ENCODE measurements at regions not wholly inside any gene's neighbourhood (a gene's known extent, or its start where the extent isn't known, plus 50 kb on each side); places are given as distances from the start of the nearest gene placed in this dataset.

DNA sequence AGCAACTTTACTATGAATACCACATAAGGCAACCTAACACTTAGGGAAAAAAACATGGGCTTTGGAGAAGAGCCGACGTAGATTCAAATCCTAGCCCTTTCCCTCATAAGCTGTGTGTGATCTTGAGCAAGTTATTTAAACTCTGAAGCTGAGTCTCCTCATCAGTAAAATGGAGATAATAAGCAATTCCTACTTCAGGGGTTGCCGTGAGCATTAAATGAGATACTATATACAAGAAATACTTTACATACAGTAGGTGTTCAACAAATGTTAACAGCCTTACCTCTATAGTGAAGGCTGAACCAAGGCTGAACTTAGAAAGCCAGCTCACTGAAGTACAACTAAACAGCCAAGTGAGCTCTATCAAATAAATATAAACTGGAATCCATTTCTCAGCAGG lies 146.2 kb upstream of the DKK2 start:
- Histone ChIP-seq H3K4me1 (ENCODE audit: control insufficient read depth, insufficient read depth, low read length) (no peaks in the 10 kb centered on the region), H3K36me3 (ENCODE audit: control insufficient read depth, insufficient read depth, low read length) (no peaks in the 10 kb centered on the region), H3K27me3 (ENCODE audit: control insufficient read depth, insufficient read depth, low read length) (no peaks in the 10 kb centered on the region), H3K4me3 (ENCODE audit: low read length) (no peak overlapping the region), H3K27ac (ENCODE audit: low read length) (no peak overlapping the region), H3K9me3 (ENCODE audit: control insufficient read depth, low read depth, low read length) (no peaks in the 10 kb centered on the region)
- no CpG with 5 or more reads among the region's 3 CpGs for WGBS (ENCODE audit: insufficient coverage, low lambda C conversion rate)
- DNase-seq: no peak

DNA sequence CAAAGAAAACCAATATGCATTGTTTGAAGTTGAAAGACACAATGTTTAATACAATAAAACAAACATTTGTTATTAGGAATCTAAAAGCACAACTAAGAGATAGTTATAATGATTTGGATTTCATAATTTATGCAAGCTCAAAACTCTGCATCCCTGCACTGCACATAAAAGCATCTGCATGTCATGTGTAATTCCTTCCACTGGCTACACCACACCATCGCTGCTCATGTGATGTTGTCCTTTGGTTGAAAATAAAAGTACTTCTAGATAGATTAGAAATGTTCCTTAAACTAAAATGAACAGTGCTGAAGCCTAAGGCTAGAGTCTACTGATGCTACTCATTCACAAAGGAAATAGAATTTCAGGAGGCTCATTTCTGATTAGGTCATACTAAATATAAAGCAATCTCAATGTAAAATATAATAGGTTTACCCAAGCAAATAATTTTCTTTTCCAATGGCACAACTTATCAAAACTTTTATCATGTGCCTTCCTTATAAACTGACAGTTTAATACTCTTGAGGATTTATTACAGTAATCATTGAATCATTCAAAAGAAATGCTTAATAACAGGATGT lies 130.8 kb upstream of the DKK2 start:
- Histone ChIP-seq H3K36me3 (ENCODE audit: control insufficient read depth, insufficient read depth, low read length) (no peaks in the 10 kb centered on the region), H3K27me3 (ENCODE audit: control insufficient read depth, insufficient read depth, low read length) (no peaks in the 10 kb centered on the region), H3K27ac (ENCODE audit: low read length) (no peak overlapping the region), H3K9me3 (ENCODE audit: control insufficient read depth, low read depth, low read length) (no peaks in the 10 kb centered on the region), H3K4me1 (ENCODE audit: control insufficient read depth, insufficient read depth, low read length) (no peaks in the 10 kb centered on the region), H3K4me3 (ENCODE audit: low read length) (no peak overlapping the region)
- WGBS (ENCODE audit: insufficient coverage, low lambda C conversion rate): no CpG with 5 or more reads among the region's 1 CpG
- DNase-seq: no peak

DNA sequence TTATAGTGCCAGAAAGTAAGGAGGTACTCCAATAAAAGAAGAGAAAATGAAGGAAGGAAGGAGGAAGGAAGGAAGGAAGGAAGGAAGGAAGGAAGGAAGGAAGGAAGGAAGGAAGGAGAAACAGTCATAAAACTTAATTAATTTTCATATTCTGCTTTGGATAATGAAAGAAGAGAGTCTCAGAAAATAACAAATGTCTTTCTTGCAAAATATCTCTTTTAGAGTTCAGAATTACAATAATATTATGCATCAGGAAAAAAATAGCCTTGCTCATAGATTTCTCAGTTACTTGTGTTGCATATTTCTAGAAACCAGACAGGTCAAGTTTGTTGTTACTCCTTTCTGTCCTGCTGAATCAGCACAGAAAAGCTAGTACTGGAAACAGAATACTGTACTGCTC lies 130.1 kb upstream of the DKK2 start:
- Histone ChIP-seq H3K4me3 (ENCODE audit: low read length) (no peak overlapping the region), H3K9me3 (ENCODE audit: control insufficient read depth, low read depth, low read length) (no peaks in the 10 kb centered on the region), H3K36me3 (ENCODE audit: control insufficient read depth, insufficient read depth, low read length) (no peaks in the 10 kb centered on the region), H3K27me3 (ENCODE audit: control insufficient read depth, insufficient read depth, low read length) (no peaks in the 10 kb centered on the region), H3K27ac (ENCODE audit: low read length) (no peak overlapping the region), H3K4me1 (ENCODE audit: control insufficient read depth, insufficient read depth, low read length) (no peaks in the 10 kb centered on the region)
- no peak for DNase-seq

DNA sequence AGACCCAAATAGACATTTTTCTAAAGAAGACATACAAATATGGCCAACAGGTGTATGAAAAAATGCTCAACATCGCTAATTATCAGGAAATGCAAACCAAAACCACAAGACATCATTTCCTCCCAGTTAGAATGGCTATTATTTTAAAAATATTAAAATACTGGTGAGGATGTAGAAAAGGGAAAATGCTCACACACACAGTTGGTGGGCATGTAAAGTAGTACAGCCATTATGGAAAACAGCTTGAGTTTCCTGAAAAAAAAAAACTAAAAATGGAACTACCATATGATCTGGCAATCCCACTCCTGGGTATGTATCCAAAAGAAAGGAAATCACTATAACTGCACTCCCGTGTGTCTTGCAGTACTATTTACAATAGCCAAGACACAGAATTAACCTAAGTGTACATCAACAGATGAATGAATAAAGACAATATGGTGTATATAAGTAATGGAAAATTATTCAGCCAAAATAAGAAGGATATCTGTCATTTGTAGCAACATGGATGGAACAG lies 128.9 kb upstream of the DKK2 start:
- Histone ChIP-seq H3K27ac (ENCODE audit: low read length) (no peak overlapping the region), H3K9me3 (ENCODE audit: control insufficient read depth, low read depth, low read length) (no peaks in the 10 kb centered on the region), H3K4me3 (ENCODE audit: low read length) (no peak overlapping the region), H3K4me1 (ENCODE audit: control insufficient read depth, insufficient read depth, low read length) (no peaks in the 10 kb centered on the region), H3K27me3 (ENCODE audit: control insufficient read depth, insufficient read depth, low read length) (no peaks in the 10 kb centered on the region), H3K36me3 (ENCODE audit: control insufficient read depth, insufficient read depth, low read length) (no peaks in the 10 kb centered on the region)
- DNase-seq: no peak
- WGBS (ENCODE audit: insufficient coverage, low lambda C conversion rate): 80% methylated on average over 1 of the region's 2 CpGs

DNA sequence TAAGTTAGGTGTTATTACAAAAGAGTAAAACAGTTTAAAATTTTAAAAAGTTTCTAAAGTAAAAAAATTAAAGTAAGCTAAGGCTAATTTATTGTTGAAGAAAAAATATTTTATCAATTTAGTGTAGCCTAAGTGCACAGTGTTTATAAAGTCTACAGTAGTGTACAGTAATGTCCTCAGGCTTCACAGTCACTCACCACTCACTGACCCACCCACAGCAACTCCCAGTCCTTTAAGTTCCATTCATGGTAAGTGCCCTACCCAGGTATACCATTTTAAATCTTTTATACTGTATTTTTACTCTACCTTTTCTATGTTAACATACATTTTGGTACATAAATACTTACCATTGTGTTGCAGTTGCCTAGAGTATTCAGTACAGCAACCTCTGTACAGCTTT lies 120.3 kb upstream of the DKK2 start:
- no peaks in the 10 kb centered on the region for H3K4me1 ChIP-seq (ENCODE audit: control insufficient read depth, insufficient read depth, low read length)
- no peak overlapping the region for H3K27ac ChIP-seq (ENCODE audit: low read length)
- DNase-seq: no peak
- no peaks in the 10 kb centered on the region for H3K9me3 ChIP-seq (ENCODE audit: control insufficient read depth, low read depth, low read length)
- H3K36me3 ChIP-seq (ENCODE audit: control insufficient read depth, insufficient read depth, low read length): no peaks in the 10 kb centered on the region
- H3K27me3 ChIP-seq (ENCODE audit: control insufficient read depth, insufficient read depth, low read length): no peaks in the 10 kb centered on the region
- no peak overlapping the region for H3K4me3 ChIP-seq (ENCODE audit: low read length)

DNA sequence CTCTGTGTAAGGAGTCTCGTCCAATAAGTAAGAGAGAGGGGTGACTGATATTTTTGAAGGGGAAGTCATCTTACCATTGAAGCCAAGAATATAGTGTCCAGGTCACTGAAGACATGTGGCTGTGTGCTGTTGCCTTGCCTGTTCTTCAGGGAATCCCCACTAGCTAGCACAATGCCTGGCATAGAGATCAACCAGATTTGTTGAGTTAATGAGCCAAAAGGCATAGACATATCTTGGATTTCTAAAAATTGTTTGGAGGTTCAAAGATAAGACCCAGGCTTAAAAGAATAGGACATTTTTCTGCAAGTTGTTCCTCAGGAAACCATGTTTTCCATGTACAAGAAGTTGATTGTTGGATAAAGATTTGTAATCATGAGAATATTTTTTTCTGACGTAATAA lies 119.3 kb upstream of the DKK2 start:
- no peak for DNase-seq
- H3K27me3 ChIP-seq (ENCODE audit: control insufficient read depth, insufficient read depth, low read length): no peaks in the 10 kb centered on the region
- WGBS (ENCODE audit: insufficient coverage, low lambda C conversion rate): 38% methylated on average over 1 of the region's 2 CpGs
- no peaks in the 10 kb centered on the region for H3K36me3 ChIP-seq (ENCODE audit: control insufficient read depth, insufficient read depth, low read length)
- H3K4me1 ChIP-seq (ENCODE audit: control insufficient read depth, insufficient read depth, low read length): no peaks in the 10 kb centered on the region
- H3K4me3 ChIP-seq (ENCODE audit: low read length): no peak overlapping the region
- H3K27ac ChIP-seq (ENCODE audit: low read length): no peak overlapping the region
- no peaks in the 10 kb centered on the region for H3K9me3 ChIP-seq (ENCODE audit: control insufficient read depth, low read depth, low read length)

DNA sequence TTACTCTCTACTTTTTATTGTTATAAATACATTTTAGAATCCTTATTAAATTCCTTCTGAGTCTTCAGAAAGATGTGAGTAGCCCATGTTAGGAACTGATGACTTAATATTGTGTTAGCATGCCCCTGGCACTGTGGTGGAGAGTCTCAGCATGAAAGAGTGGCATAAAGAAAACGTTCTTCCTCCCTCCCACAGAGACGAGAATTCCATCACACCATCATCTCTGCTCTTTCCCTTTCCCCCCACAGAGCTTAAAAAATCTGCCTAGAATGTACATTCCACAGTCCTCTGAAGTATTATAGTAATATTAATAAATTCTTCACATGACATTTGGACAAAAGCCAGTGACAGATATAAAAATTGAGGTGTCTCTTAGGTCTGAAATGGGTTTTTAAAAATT lies 117.8 kb upstream of the DKK2 start:
- no peak for DNase-seq
- no CpG with 5 or more reads among the region's 2 CpGs for WGBS (ENCODE audit: insufficient coverage, low lambda C conversion rate)
- H3K36me3 ChIP-seq (ENCODE audit: control insufficient read depth, insufficient read depth, low read length): no peaks in the 10 kb centered on the region
- no peaks in the 10 kb centered on the region for H3K4me1 ChIP-seq (ENCODE audit: control insufficient read depth, insufficient read depth, low read length)
- H3K4me3 ChIP-seq (ENCODE audit: low read length): no peak overlapping the region
- no peak overlapping the region for H3K27ac ChIP-seq (ENCODE audit: low read length)
- H3K9me3 ChIP-seq (ENCODE audit: control insufficient read depth, low read depth, low read length): no peaks in the 10 kb centered on the region
- no peaks in the 10 kb centered on the region for H3K27me3 ChIP-seq (ENCODE audit: control insufficient read depth, insufficient read depth, low read length)

DNA sequence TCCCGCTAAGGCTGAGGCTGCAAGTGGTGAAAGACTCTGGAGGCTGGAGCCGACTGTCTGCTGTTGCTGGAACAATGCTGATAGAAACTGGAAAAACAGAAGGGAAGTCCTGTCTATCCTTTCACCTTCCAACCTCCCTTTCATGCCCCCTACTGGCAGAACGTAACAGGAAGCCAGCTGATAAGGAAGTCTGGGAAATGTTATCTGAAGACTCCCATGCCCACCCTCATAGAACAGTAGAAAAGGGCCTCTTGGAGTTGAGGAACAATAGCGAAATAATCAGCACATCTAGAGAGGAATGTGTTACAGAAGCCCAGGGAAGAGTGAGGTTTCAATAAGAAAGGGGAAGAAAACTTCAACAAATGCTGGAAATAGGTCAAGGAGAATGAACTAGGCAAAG lies 117.1 kb upstream of the DKK2 start:
- Histone ChIP-seq H3K9me3 (ENCODE audit: control insufficient read depth, low read depth, low read length) (no peaks in the 10 kb centered on the region), H3K27me3 (ENCODE audit: control insufficient read depth, insufficient read depth, low read length) (no peaks in the 10 kb centered on the region), H3K36me3 (ENCODE audit: control insufficient read depth, insufficient read depth, low read length) (no peaks in the 10 kb centered on the region), H3K4me1 (ENCODE audit: control insufficient read depth, insufficient read depth, low read length) (no peaks in the 10 kb centered on the region), H3K27ac (ENCODE audit: low read length) (no peak overlapping the region), H3K4me3 (ENCODE audit: low read length) (no peak overlapping the region)
- no peak for DNase-seq
- WGBS (ENCODE audit: insufficient coverage, low lambda C conversion rate): 33% methylated on average over 1 of the region's 4 CpGs

DNA sequence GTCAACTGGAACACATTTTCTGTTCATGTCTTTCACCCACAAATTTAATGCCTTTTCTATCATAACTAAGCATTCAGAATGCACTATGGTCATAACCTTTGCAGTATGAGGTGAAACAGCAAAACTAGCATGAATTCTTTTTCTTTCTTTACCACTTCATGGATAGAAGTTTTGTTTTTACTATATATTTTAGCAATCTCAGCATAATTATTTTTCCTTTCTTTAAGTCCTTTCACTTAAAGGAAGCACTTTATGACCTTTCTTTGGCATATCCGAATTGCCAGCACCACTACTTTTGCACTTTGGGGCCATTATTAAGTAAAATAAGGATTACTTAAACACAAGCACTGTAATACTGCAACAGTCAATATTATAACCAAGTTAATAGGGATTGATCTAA lies 115.1 kb upstream of the DKK2 start:
- no CpG with 5 or more reads among the region's 1 CpG for WGBS (ENCODE audit: insufficient coverage, low lambda C conversion rate)
- H3K27me3 ChIP-seq (ENCODE audit: control insufficient read depth, insufficient read depth, low read length): no peaks in the 10 kb centered on the region
- no peaks in the 10 kb centered on the region for H3K9me3 ChIP-seq (ENCODE audit: control insufficient read depth, low read depth, low read length)
- DNase-seq: no peak
- H3K4me3 ChIP-seq (ENCODE audit: low read length): no peak overlapping the region
- H3K27ac ChIP-seq (ENCODE audit: low read length): no peak overlapping the region
- no peaks in the 10 kb centered on the region for H3K36me3 ChIP-seq (ENCODE audit: control insufficient read depth, insufficient read depth, low read length)
- no peaks in the 10 kb centered on the region for H3K4me1 ChIP-seq (ENCODE audit: control insufficient read depth, insufficient read depth, low read length)

DNA sequence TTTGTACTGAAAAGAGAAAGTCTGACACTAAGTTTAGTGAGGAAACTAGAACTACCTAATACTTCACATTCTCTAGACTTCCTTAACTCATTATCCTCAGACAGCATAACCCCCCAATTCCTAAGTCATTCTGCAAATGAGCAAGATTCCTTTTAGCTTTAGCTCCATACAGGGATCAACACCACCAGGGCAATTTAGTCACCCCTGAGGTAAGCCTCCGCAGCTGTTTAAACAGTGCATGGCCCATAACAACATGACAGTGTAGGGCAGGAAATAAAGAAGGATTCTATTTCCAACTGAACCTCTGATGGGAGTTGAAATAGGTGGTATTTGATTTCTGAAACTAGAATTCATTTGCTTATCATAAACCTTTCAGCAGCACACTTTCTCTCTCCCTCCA lies 112.8 kb upstream of the DKK2 start:
- Histone ChIP-seq H3K9me3 (ENCODE audit: control insufficient read depth, low read depth, low read length) (no peaks in the 10 kb centered on the region), H3K4me3 (ENCODE audit: low read length) (no peak overlapping the region), H3K4me1 (ENCODE audit: control insufficient read depth, insufficient read depth, low read length) (no peaks in the 10 kb centered on the region), H3K27ac (ENCODE audit: low read length) (no peak overlapping the region), H3K36me3 (ENCODE audit: control insufficient read depth, insufficient read depth, low read length) (no peaks in the 10 kb centered on the region), H3K27me3 (ENCODE audit: control insufficient read depth, insufficient read depth, low read length) (no peaks in the 10 kb centered on the region)
- no peak for DNase-seq
- WGBS (ENCODE audit: insufficient coverage, low lambda C conversion rate): no CpG with 5 or more reads among the region's 1 CpG

DNA sequence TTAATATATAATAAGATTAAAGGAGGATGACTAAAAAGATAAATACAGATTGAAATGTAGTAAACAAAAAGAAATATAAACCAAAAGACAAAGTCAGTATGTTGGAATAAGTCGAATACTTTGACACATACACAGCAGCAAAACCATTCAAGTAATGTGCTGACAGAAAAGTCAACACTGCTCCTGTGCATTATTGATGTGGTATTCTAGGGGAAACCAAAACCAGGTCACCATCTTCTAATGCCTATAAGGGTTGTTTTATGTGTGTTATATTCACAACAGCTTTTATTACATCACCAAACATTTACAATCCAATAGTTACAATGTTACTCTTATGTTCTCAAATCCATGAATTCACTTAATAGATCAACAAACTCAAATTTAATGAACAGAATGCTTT lies 111.8 kb upstream of the DKK2 start:
- Histone ChIP-seq H3K4me1 (ENCODE audit: control insufficient read depth, insufficient read depth, low read length) (no peaks in the 10 kb centered on the region), H3K36me3 (ENCODE audit: control insufficient read depth, insufficient read depth, low read length) (no peaks in the 10 kb centered on the region), H3K9me3 (ENCODE audit: control insufficient read depth, low read depth, low read length) (no peaks in the 10 kb centered on the region), H3K4me3 (ENCODE audit: low read length) (no peak overlapping the region), H3K27me3 (ENCODE audit: control insufficient read depth, insufficient read depth, low read length) (no peaks in the 10 kb centered on the region), H3K27ac (ENCODE audit: low read length) (no peak overlapping the region)
- DNase-seq: no peak
- WGBS (ENCODE audit: insufficient coverage, low lambda C conversion rate): 89% methylated on average over 1 of the region's 1 CpG

All from large intestine (tissue), 3 donors.